HepG2 (cell line): ENCODE measurements at regions not wholly inside any gene's neighbourhood (a gene's known extent, or its start where the extent isn't known, plus 50 kb on each side); places are given as distances from the start of the nearest gene placed in this dataset.

ENCODE experiments used
- ATAC-seq: fragments of 200-7000 bp; cut with Tn5 transposase; 3 replicates; pipeline ENCODE4 v1.9.1; 2020; ENCODE audit warnings: mild to moderate bottlenecking, moderate library complexity
- BruUV-seq: library from RNA; stranded (reverse); fragments of 400-500 nt; replicated peaks from 2 replicates; lab custom pipeline; 2021; lab: Mats Ljungman, UMichigan
- CTCF ChIA-PET: fragments of 300-600 bp; formaldehyde crosslinking; extraction: SDS; loops from one replicate; lab custom pipeline; 2021; ENCODE audit warnings: low total read pairs, inconsistent platforms, low intra/inter-chr PET ratio; lab: Yijun Ruan, JAX
- POLR2A ChIA-PET: fragments of 350-600 bp; sonication (Branson Sonifier 250); formaldehyde crosslinking; loops from one replicate; lab custom pipeline; 2020; ENCODE audit warnings: antibody characterized with exemption, inconsistent platforms; lab: Yijun Ruan, JAX
- DNase-seq: peaks from one replicate; pipeline ENCODE4 v3.0.0-alpha.2; 2015; ENCODE audit warnings: low spot score
- FAIRE-seq: peaks from 3 replicates; lab custom pipeline; 2011; peaks lifted over from hg19 to GRCh38; lab: Jason Lieb, UNC
- H2AFZ ChIP-seq: one replicate; pipeline ENCODE4 v1.6.1; 2011; ENCODE audit warnings: low read length, inconsistent platforms
- H3K27ac ChIP-seq: fragments of 300-600 bp; 3 replicates; pipeline ENCODE4 v1.8.0; 2011; ENCODE audit warnings: mixed run types, mild to moderate bottlenecking, mixed read lengths, low read length, inconsistent platforms; ENCODE audit not compliant: insufficient read depth; ENCODE audit errors: extremely low read length
- H3K27me3 ChIP-seq, 2 experiments: fragments of 200-600 bp in 1 of 2; 2 replicates in 1 of 2; 3 replicates in 1 of 2; pipeline versions ENCODE4 v1.6.0 to v1.8.0; 2011; ENCODE audit warnings: low read length in 2 of 2, mild to moderate bottlenecking in 2 of 2, moderate library complexity in 2 of 2, inconsistent platforms in 1 of 2; ENCODE audit not compliant: insufficient read depth in 2 of 2, control insufficient read depth in 1 of 2
- H3K36me3 ChIP-seq, 2 experiments: fragments of 200-600 bp in 1 of 2; replicated peaks in 1 of 2; 2 replicates in 1 of 2; 3 replicates in 1 of 2; pipeline versions ENCODE4 v1.5.1 to v1.8.0; 2011; ENCODE audit warnings: low read length in 2 of 2, inconsistent platforms in 1 of 2; ENCODE audit not compliant: insufficient read depth in 2 of 2, control insufficient read depth in 1 of 2
- H3K4me1 ChIP-seq: 2 replicates; pipeline ENCODE4 v1.5.1; 2012; ENCODE audit warnings: low read length, inconsistent platforms; ENCODE audit not compliant: insufficient read depth
- H3K4me2 ChIP-seq: 2 replicates; pipeline ENCODE4 v1.6.0; 2011; ENCODE audit warnings: low read depth, low read length, inconsistent platforms
- H3K4me3 ChIP-seq, 3 experiments: fragments of 200-600 bp in 1 of 3; sonication (generic), shearing (Covaris generic) in 1 of 3; replicated peaks in 1 of 3; 2 replicates each; pipeline ENCODE4 v1.5.1; 2011 to 2016; ENCODE audit warnings: low read length in 3 of 3, inconsistent platforms in 2 of 3, low read depth in 2 of 3, mild to moderate bottlenecking in 2 of 3, control low read depth in 1 of 3, mixed read lengths in 1 of 3; ENCODE audit not compliant: insufficient read depth in 1 of 3
- H3K79me2 ChIP-seq: one replicate; pipeline ENCODE4 v1.6.1; 2011; ENCODE audit warnings: low read length, inconsistent platforms; ENCODE audit not compliant: insufficient read depth
- H3K9ac ChIP-seq: 2 replicates; pipeline ENCODE4 v1.6.0; 2011; ENCODE audit warnings: mild to moderate bottlenecking, low read depth, low read length, inconsistent platforms; ENCODE audit not compliant: insufficient read depth
- H3K9me3 ChIP-seq: 2 replicates; pipeline ENCODE4 v1.5.1; 2012; ENCODE audit warnings: mild to moderate bottlenecking, low read length
- H4K20me1 ChIP-seq: 2 replicates; pipeline ENCODE4 v1.6.0; 2011; ENCODE audit warnings: inconsistent platforms, mild to moderate bottlenecking, low read length, moderate library complexity; ENCODE audit not compliant: insufficient read depth
- GRHL1 ChIP-seq: sonication (generic); formaldehyde crosslinking; conservative IDR thresholded peaks from 2 replicates; pipeline ENCODE4 v1.8.0; 2022; ENCODE audit warnings: missing genetic modification reagents
- HINFP ChIP-seq: sonication (generic); formaldehyde crosslinking; IDR thresholded peaks from 2 replicates; pipeline ENCODE4 v1.4.0; 2020; ENCODE audit warnings: low read depth, mild to moderate bottlenecking, missing genetic modification reagents
- MEIS2 ChIP-seq: sonication (generic); formaldehyde crosslinking; IDR thresholded peaks from 2 replicates; pipeline ENCODE4 v1.9.0; 2021; ENCODE audit warnings: mild to moderate bottlenecking, missing genetic modification reagents
- NFAT5 ChIP-seq: sonication (generic); formaldehyde crosslinking; IDR thresholded peaks from 2 replicates; pipeline ENCODE4 v1.4.0; 2020; ENCODE audit warnings: missing genetic modification reagents
- SMARCC2 ChIP-seq: fragments of 450-650 bp; IDR thresholded peaks from 2 replicates; pipeline ENCODE4 v1.6.1; 2017; ENCODE audit warnings: antibody characterized with exemption, mild to moderate bottlenecking
- SNAPC2 ChIP-seq: sonication (generic); formaldehyde crosslinking; IDR thresholded peaks from 2 replicates; pipeline ENCODE4 v1.8.1; 2022; ENCODE audit warnings: mild to moderate bottlenecking, missing genetic modification reagents
- TARDBP ChIP-seq: sonication (generic); formaldehyde crosslinking; IDR thresholded peaks from 2 replicates; pipeline ENCODE4 v1.8.0; 2022; ENCODE audit warnings: mild to moderate bottlenecking, missing genetic modification reagents
- TFDP1 ChIP-seq: IDR thresholded peaks from 2 replicates; pipeline ENCODE4 v1.6.1; 2016; ENCODE audit warnings: missing compliant biosample characterization, missing genetic modification reagents, borderline replicate concordance
- ZNF501 ChIP-seq: sonication (generic); formaldehyde crosslinking; IDR thresholded peaks from 2 replicates; pipeline ENCODE4 v1.5.1; 2020; ENCODE audit warnings: mild to moderate bottlenecking, moderate library complexity, missing genetic modification reagents
- ZNF513 ChIP-seq: sonication (generic); formaldehyde crosslinking; conservative IDR thresholded peaks from 2 replicates; pipeline ENCODE4 v1.5.0; 2020; ENCODE audit warnings: missing genetic modification reagents
- ZNF564 ChIP-seq: sonication (generic); formaldehyde crosslinking; IDR thresholded peaks from 2 replicates; pipeline ENCODE4 v1.8.1; 2023; ENCODE audit warnings: mild to moderate bottlenecking, missing genetic modification reagents
- ZNF607 ChIP-seq: sonication (generic); formaldehyde crosslinking; IDR thresholded peaks from 2 replicates; pipeline ENCODE4 v1.5.1; 2020; ENCODE audit warnings: missing genetic modification reagents, mild to moderate bottlenecking, borderline replicate concordance
- ZNF850 ChIP-seq: sonication (generic); formaldehyde crosslinking; conservative IDR thresholded peaks from 2 replicates; pipeline ENCODE4 v1.9.0; 2021; ENCODE audit warnings: mild to moderate bottlenecking, missing genetic modification reagents
- WGBS: methylation state at CpG from one replicate; pipeline ENCODE4 v1.1.6; 2017; ENCODE audit warnings: low lambda C conversion rate; 5-methylcytosine and 5-hydroxymethylcytosine counted together
- in situ Hi-C: cut with HindIII; loops from 2 replicates; pipeline ENCODE4 v1.10.0; 2017; ENCODE audit warnings: low pct_unique_long_range_greater_than_20kb; ENCODE audit not compliant: extremely low pct_ligation_motif_present
- intact Hi-C: fragments of 100-400 bp; cut with micrococcal nuclease; formaldehyde crosslinking; loops from one replicate; pipeline ENCODE4 v1.10.0; 2022; ENCODE audit not compliant: unreplicated experiment

GRCh38 chr7:26538689-26539088 is 247.0 kb downstream of the SNX10 start:
- WGBS, result 8% methylated on average over 3 of the region's 3 CpGs
- Histone ChIP-seq H3K4me2 (no peak overlapping the region), H3K4me1 (no peaks in the 10 kb centered on the region), H2AFZ (no peak overlapping the region), H4K20me1 (no peaks in the 10 kb centered on the region), H3K27me3 (peaks cover 1 to 48% of the 10 kb centered on the region in 2 experiments; a peak in 4 of 5 replicates), H3K9me3 (no peaks in the 10 kb centered on the region), H3K27ac (no peak overlapping the region), H3K36me3 (no peaks in the 10 kb centered on the region), H3K4me3 (no peak overlapping the region), H3K9ac (no peak overlapping the region), H3K79me2 (no peaks in the 10 kb centered on the region)
- FAIRE-seq (no peak), ATAC-seq (no peak), DNase-seq (no peak)
- ChIA-PET CTCF (no interaction called here), POLR2A (no interaction called here)
- intact Hi-C loops (no loop called here), in situ Hi-C loops (no loop called here)
- BruUV-seq, result no TSS peak
- TF ChIP-seq MEIS2 (CRISPR knock-in tag), result no peak
- no peak for TF ChIP-seq NFAT5 (CRISPR knock-in tag)
- no peak for TF ChIP-seq TFDP1 (CRISPR knock-in tag)
- TF ChIP-seq ZNF850, result no peak
- TF ChIP-seq ZNF607 (CRISPR knock-in tag), result no peak
- TF ChIP-seq GRHL1 (CRISPR knock-in tag), result no peak
- TF ChIP-seq SMARCC2, result no peak
- TF ChIP-seq HINFP (CRISPR knock-in tag), result no peak
- TF ChIP-seq ZNF564, result no peak
- no peak for TF ChIP-seq ZNF501 (CRISPR knock-in tag)
- TF ChIP-seq SNAPC2 (CRISPR knock-in tag), result no peak
- TF ChIP-seq TARDBP (CRISPR knock-in tag), result no peak
- no peak for TF ChIP-seq ZNF513
